Islet precursor cell (in vitro differentiated cells): ENCODE measurements at regions not wholly inside any gene's neighbourhood (a gene's known extent, or its start where the extent isn't known, plus 50 kb on each side); places are given as distances from the start of the nearest gene placed in this dataset.

Experiments used
- DNase-seq: peaks from one replicate; pipeline ENCODE4 v3.0.0-alpha.2; 2018

DNA sequence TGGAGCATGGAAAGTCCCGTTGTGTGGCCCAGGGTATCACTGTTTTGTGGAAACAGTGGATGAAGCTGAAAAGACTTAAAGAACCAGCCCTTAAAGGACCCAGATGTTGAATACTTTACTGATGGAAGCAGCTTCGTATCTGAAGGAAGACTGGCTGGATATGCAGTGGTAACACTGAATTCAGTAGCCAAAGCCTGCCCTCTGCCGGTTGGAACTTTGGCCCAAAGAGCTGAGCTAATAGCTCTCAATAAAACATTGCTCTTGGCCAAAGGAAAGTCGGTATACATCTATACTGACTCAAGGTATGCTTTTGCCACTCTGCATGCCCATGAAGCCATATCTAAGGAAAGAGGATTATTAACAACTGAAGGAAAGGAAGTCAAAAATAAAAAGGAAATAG lies 885.4 kb downstream of the PDCD6IP start:
- peak; percentile 80 for DNase-seq

- DNase-seq = no peak
Measured at GRCh38 chr3:34686541-34686940, 888.1 kb downstream of the PDCD6IP start.

- no peak for DNase-seq
Measured at GRCh38 chr3:34687671-34688070, 889.2 kb downstream of the PDCD6IP start.

DNA sequence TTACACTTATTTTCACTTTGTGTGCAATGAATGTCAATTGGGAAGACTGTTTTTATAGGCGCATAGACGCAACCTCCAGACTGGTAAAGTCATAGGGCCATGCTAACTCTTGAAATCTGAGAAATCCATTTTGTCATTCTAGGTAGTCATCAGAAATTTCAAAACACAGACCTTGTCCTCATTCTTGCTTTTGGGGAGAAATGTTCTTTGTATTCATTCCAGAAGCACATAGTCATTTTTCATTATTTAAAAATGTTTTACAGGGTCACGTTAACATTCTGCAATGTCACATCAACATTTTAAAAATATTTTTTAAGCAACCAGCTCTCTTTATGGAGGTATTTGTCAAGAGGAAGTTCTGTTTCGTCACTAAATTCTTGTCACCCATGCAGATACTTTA lies 898.4 kb downstream of the PDCD6IP start:
- no peak for DNase-seq

DNA sequence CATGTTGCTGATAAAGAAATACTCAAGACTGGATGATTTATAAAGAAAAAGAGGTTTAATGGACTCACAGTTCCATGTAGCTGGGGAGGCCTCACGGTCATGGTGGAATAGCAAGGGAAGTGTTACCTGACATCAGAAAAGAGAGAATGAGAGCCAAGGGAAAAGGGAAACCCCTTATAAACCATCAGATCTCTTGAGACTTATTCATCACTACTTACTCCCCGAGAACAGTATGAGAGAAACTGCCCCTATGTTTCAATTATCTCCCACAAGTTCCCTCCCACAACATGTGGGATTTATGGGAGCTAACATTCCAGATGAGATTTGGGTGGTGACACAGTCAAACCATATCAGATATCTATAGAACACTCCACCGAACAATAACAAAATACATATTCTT lies 904.6 kb downstream of the PDCD6IP start:
- DNase-seq = no peak

DNA sequence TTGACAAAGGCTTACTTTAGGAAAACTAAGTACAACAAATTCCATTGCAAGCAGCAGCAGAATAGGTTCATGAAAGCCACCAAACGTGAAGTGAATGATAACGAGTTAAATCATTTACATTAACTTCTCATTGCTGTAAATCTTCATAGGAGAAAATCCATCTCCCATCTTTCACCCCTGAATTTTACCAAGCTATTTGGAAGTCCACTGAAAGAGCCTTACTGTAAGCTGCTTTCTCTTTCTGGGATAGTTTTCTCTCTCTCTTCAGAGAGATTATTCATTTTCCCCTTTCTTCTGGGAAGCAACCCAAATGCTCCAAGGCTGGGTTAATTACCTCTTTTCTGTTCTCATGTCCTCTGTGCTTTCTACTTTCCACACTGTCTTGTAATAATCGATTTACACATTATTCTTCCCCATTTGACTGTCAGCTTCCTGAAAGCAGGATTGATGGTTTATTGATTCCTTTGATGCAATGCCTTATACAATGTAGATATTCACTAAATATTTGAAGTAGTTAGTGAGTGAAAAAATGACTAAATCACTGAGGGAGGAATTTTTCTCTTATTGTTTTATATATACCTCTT lies 914.3 kb upstream of the ARPP21 start:
- DNase-seq = no peak

DNA sequence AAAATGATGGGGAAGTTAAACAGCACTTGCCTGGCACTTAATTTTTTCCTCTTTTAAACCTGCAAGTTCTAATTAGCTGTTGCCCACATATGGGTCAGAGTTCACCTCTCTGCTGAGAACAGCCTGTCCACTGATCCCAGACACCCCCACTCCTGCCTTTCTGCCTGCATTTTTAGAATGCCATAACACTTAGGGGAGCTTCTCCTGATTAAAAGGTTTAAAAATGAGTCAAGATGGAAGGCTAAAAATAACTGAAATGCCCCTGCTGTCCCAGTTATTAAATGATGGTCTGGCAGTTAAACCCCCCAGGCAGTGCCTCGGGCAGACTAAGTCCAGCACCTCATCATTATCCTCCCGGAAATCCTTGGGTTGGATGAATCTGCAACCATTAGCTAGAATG lies 913.6 kb upstream of the ARPP21 start:
- DNase-seq = peak; percentile 78

GRCh38 chr3:34727700-34728099 lies 911.6 kb upstream of the ARPP21 start:
- DNase-seq = no peak

DNA sequence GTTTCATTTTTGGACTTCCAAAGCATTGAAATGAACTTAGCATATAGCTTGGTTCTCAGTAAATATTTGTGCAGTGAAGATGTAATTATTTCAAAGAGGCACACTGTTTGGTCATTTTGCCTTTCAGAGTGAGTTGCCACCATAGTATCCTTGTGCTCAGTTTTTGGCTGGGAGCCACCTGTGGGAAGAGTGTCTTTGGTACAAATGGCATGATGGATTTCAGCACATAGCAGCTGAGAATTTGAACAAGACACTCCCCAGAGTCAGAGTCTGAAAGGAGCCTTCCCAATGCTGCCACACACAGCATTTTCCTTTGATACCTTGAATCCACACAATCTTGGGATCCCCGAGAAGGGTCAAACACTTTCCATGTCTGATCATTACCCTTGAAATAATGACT lies 897.2 kb upstream of the ARPP21 start:
- DNase-seq = no peak

- no peak for DNase-seq
Measured at GRCh38 chr3:34758630-34759261, 880.6 kb upstream of the ARPP21 start.

DNA sequence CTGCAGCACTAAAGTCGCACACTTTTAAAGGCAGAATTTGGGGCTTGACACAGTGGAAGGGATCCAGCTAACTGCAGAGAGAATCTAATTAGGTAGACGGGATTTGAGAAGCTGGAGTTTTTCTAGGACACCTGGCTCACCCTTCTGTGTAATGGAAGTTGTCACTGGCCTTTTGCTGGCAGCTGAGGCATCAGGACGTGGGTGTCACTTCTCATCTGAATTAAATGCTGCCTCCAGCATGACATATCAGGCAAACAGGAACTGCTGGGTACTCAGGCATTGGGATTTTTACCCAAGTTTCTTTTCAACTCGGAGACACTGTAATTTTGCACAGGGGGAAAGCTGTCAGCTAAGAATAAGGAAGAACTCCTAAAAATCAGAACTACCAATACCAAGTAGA lies 861.9 kb upstream of the ARPP21 start:
- no peak for DNase-seq

DNA sequence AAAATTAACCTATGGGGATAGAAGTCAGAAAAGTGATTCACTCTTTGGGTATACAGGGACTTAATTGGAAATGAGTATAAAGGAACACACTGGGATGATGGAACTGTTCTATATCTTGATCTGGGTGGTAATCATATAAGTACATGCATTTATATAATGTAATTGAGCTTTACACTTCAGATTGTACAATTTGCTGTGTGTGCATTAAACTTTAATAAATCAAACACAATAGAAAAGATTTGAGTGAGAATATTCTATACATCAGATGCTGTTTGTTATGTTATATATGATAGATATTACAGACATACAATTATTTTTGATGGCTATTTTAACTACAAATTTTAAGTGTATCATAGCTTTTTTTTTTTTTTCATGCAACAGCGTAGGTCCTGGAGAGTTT lies 860.2 kb upstream of the ARPP21 start:
- no peak for DNase-seq

GRCh38 chr3:34780294-34780693 lies 859.0 kb upstream of the ARPP21 start:
- DNase-seq = no peak

- DNase-seq = no peak
Measured at GRCh38 chr3:34780973-34781372, 858.4 kb upstream of the ARPP21 start.

- no peak for DNase-seq
Measured at GRCh38 chr3:34782871-34783270, 856.5 kb upstream of the ARPP21 start.

- DNase-seq = no peak
Measured at GRCh38 chr3:34783876-34784275, 855.4 kb upstream of the ARPP21 start.

DNA sequence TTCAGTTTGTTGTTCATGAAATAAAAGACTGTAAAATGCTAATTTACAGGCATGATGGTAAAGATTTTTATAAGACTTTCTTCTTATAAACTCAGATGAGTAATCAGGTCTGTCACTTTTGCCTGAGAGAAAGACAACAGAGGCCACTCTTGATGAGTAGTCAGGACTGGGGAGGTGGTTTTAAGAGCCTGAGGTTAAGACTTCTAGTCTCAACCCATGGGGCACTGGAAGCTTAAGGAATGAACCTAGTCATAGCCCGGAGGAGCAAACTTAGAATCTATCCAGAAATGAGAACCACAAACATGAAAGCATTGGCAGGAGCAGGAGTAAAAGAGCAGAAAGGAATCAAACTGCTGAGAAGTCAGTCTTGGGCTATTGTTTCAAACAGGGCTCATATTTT lies 846.3 kb upstream of the ARPP21 start:
- no peak for DNase-seq

DNA sequence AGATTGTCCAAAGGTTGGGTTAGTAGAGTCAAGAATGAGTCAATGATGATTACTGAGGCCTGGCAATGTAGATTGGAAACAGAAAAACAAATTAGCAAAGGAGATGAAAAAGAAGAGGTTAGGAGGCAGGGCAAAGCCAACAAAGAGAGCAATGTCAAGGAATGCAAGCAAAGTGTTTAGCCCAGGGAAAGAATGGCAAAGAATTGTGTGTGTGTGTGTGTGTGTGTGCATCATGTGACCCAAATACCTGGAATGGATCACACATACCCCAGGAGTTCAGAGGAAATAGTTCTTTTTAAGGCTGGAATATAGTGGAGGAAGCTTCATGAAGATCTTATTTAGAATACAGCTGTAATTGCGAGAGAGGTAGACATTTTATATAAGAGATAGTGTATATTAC lies 831.7 kb upstream of the ARPP21 start:
- DNase-seq = peak; percentile 68

DNA sequence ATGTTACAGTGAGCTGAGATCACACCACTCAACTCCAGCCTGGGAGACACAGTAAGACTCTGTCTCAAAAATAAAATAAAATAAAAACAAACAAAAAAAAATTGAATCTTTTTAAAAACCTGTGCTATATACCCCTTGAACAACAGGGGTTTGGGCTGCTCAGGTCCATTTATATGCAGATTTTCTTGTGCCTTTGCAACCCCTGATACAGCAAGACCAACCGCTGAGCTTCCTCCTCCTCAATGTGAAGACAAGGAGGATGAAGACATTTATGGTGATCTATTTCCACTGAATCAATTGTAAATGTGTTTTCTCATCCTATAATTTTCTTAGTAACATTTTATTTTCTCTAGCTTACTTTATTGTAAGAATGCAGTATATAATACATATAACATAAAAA lies 831.0 kb upstream of the ARPP21 start:
- DNase-seq = no peak

- no peak for DNase-seq
Measured at GRCh38 chr3:34828847-34829246, 810.5 kb upstream of the ARPP21 start.

- no peak for DNase-seq
Measured at GRCh38 chr3:34832865-34833508, 806.3 kb upstream of the ARPP21 start.

DNA sequence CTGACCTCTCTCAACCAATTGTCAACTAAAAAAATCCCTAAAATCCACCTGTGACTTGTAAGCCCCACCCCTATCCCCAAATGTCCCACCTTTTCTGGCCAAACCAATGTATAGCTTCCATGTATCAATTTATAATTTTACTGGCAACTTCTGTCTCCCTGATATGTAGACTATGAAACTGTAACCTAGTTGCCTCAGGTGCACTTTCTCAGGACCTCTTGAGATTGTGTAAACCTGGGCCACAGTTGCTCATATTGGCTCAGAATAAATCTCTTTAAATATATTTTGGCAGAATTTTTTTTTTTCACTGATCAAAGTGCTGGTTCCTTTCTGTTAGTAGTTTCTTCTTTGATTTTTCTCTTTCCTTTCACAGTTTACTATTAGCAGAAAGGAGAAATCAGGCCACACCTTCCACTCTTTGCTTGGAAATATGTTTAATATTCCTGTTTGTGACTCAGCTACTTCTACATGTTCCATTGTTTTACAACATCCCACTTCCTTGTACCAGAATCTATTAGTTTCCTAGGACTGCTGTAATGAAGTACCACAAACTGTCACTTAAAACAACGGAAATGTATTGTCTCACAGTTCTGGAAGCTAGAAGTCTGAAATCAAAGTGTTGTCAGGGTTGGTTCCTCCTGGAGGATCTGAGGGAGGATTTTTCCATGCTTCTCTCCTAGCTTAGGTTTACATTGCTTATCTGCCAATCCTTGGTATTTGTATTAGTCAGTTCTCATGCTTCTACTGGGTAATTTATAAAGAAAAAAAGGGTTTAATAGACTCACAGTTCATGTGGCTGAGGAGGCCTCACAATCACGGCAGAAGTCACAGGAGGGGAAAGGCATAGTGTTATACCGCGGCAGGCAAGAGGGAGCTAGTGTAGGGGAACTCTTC lies 801.2 kb upstream of the ARPP21 start:
- no peak for DNase-seq

- no peak for DNase-seq
Measured at GRCh38 chr3:34842706-34843480, 796.4 kb upstream of the ARPP21 start.
